ENCODE measurements at regions not wholly inside any gene's neighbourhood (a gene's known extent, or its start where the extent isn't known, plus 50 kb on each side); places are given as distances from the start of the nearest gene placed in this dataset.

- ChIA-PET POLR2A (interaction anchor here (0.6 kb wide), 1 partner anchor 52 kb away, joined by 3 read pairs; no protein-coding TSS in a partner anchor), CTCF (ENCODE audit: low intra/inter-chr PET ratio) (no interaction called here)
- H3K27ac ChIP-seq (ENCODE audit: extremely low read depth, low read depth, low read length): no peak overlapping the region
- 76% methylated on average over 3 of the region's 25 CpGs for WGBS (ENCODE audit: insufficient coverage, low coverage, missing lambda C conversion rate)
- H3K9me1 ChIP-seq (ENCODE audit: control insufficient read depth, insufficient read depth, low read length): no peaks in the 10 kb centered on the region
- H3K9me3 ChIP-seq (replicated peaks; ENCODE audit: control insufficient read depth, insufficient read depth, low read depth, low read length): no peaks in the 10 kb centered on the region
- in situ Hi-C loops (cut with MboI) (no loop called here), intact Hi-C loops (cut with micrococcal nuclease) (no loop called here)
- peaks cover 7 to 30% of the 10 kb centered on the region in 2 experiments; a peak in 4 of 5 replicates for H3K27me3 ChIP-seq (ENCODE audit: control insufficient read depth in 2 of 2, insufficient read depth in 2 of 2, low read length in 2 of 2)
- no peak overlapping the region for H3K4me2 ChIP-seq (ENCODE audit: insufficient read depth, low read length)
- no peak for ATAC-seq
- H3K36me3 ChIP-seq (ENCODE audit: control insufficient read depth, insufficient read depth, low read length): no peaks in the 10 kb centered on the region
- H3K79me2 ChIP-seq (ENCODE audit: control insufficient read depth, insufficient read depth, low read length): no peaks in the 10 kb centered on the region
- H3K4me1 ChIP-seq (replicated peaks in 1 of 2; ENCODE audit: control insufficient read depth in 2 of 2, insufficient read depth in 2 of 2, low read length in 2 of 2): peaks cover 0 to 20% of the 10 kb centered on the region in 2 experiments; a peak in 2 of 5 replicates
- H3K9ac ChIP-seq (ENCODE audit: insufficient read depth in 1 of 2, low read depth in 2 of 2, low read length in 2 of 2): no peak overlapping the region
- no peak for FAIRE-seq
- H2AFZ ChIP-seq (ENCODE audit: low read depth, low read length): no peak overlapping the region
- BruUV-seq (replicated peaks): no TSS peak
- no peak overlapping the region for H3K4me3 ChIP-seq
- DNase-seq (ENCODE audit: extremely low read depth in 1 of 4, low spot score in 3 of 4): no peak
- H4K20me1 ChIP-seq (replicated peaks; ENCODE audit: control insufficient read depth, insufficient read depth, low read length): no peaks in the 10 kb centered on the region
- TF ChIP-seq ZNF398 (CRISPR knock-in tag; IDR thresholded peaks at IDR 0.05) (no peak), ERF (CRISPR knock-in tag; IDR thresholded peaks at IDR 0.05) (no peak), KLF10 (CRISPR knock-in tag; IDR thresholded peaks at IDR 0.05) (no peak), MTA3 (IDR thresholded peaks at IDR 0.05; ENCODE audit: borderline replicate concordance) (no peak), ZNF121 (CRISPR knock-in tag; conservative IDR thresholded peaks at IDR 0.05) (no peak), ZKSCAN3 (CRISPR knock-in tag; IDR thresholded peaks at IDR 0.05) (no peak), CREB3L1 (IDR thresholded peaks at IDR 0.05; ENCODE audit: borderline replicate concordance, low read depth) (no peak), BCLAF1 (IDR thresholded peaks at IDR 0.05; ENCODE audit: borderline replicate concordance in 1 of 2, control insufficient read depth in 1 of 2, low read depth in 2 of 2, low read length in 1 of 2) (no peak)
- TF ChIP-seq, protein P1, sequence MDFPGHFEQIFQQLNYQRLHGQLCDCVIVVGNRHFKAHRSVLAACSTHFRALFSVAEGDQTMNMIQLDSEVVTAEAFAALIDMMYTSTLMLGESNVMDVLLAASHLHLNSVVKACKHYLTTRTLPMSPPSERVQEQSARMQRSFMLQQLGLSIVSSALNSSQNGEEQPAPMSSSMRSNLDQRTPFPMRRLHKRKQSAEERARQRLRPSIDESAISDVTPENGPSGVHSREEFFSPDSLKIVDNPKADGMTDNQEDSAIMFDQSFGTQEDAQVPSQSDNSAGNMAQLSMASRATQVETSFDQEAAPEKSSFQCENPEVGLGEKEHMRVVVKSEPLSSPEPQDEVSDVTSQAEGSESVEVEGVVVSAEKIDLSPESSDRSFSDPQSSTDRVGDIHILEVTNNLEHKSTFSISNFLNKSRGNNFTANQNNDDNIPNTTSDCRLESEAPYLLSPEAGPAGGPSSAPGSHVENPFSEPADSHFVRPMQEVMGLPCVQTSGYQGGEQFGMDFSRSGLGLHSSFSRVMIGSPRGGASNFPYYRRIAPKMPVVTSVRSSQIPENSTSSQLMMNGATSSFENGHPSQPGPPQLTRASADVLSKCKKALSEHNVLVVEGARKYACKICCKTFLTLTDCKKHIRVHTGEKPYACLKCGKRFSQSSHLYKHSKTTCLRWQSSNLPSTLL (IDR thresholded peaks at IDR 0.05): no peak
Measured at GRCh38 chr10:128211064-128211504, 84.9 kb upstream of the MKI67 start.

Data from K562 (cell line).